Activated B cell treated with CpG ODN at 0.5 μM for 24 hours (primary cell): ENCODE measurements at regions not wholly inside any gene's neighbourhood (a gene's known extent, or its start where the extent isn't known, plus 50 kb on each side); places are given as distances from the start of the nearest gene placed in this dataset.
"Not testable (repeated sequence)": the region's sequence is repeated elsewhere in the genome, so short reads cannot be mapped to it uniquely, and the experiment has no call there.

Experiments
- ATAC-seq: fragments of 200-7000 bp; cut with Tn5 transposase; one replicate; pipeline ENCODE4 v1.10.0; 2021; ENCODE audit warnings: low read depth, mild to moderate bottlenecking, moderate library complexity
- CTCF ChIA-PET: fragments of 350-600 bp; sonication (Branson Sonifier 250); formaldehyde crosslinking; loops from one replicate; lab custom pipeline; 2021; ENCODE audit warnings: antibody characterized with exemption; lab: Charles Lee
- POLR2A ChIA-PET: fragments of 350-600 bp; sonication (Branson Sonifier 250); formaldehyde crosslinking; loops from one replicate; lab custom pipeline; 2021; ENCODE audit warnings: antibody characterized with exemption; lab: Charles Lee
- DNase-seq: peaks from one replicate; pipeline ENCODE4 v3.0.0; 2022
- H3K27ac Mint-ChIP-seq: one replicate; pipeline ENCODE4 v1.8.0; 2020; ENCODE audit warnings: mixed read lengths
- H3K27me3 Mint-ChIP-seq: one replicate; pipeline ENCODE4 v1.8.0; 2021; ENCODE audit warnings: mixed read lengths
- H3K36me3 Mint-ChIP-seq: one replicate; pipeline ENCODE4 v1.8.0; 2021; ENCODE audit warnings: low read depth, mixed read lengths
- H3K4me1 Mint-ChIP-seq: one replicate; pipeline ENCODE4 v1.8.0; 2021; ENCODE audit warnings: mixed read lengths
- H3K4me3 Mint-ChIP-seq: one replicate; pipeline ENCODE4 v1.8.0; 2020; ENCODE audit warnings: mild to moderate bottlenecking, mixed read lengths
- H3K9me3 Mint-ChIP-seq: one replicate; pipeline ENCODE4 v1.8.0; 2020; ENCODE audit warnings: mixed read lengths
- intact Hi-C: fragments of 100-400 bp; cut with micrococcal nuclease; formaldehyde crosslinking; loops from one replicate; pipeline ENCODE4 v1.15.1; 2024
- TF ChIP-seq, protein P1 (sequence below): fragments of 200-600 bp; IDR thresholded peaks from one replicate; pipeline ENCODE4 v1.8.0; 2022; ENCODE audit warnings: antibody characterized with exemption, mild to moderate bottlenecking

DNA sequence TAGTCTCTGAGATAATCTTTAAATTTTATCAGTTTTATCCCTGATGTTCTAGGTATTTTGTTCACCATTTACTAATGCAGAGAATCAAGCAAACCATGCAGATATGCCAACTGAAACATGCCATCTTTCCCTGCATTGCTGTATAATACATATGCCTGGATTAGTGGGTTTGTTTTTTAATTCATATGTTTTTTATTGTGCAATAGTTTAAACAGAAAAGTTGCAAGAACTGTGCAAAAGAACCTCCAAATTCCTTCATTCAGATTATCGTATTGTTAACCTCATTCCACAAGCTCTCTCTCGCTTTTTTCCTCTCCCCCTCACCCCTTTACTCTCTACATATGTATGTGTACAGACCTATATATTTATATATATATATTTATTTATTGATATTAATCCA is 244.6 kb downstream of the NKX6-1 start:
- H3K4me3 Mint-ChIP-seq, result no peak overlapping the region
- intact Hi-C loops, result no loop called here
- no peak overlapping the region for H3K27ac Mint-ChIP-seq
- no peak for DNase-seq
- ATAC-seq, result no peak
- H3K27me3 Mint-ChIP-seq, result no peaks in the 10 kb centered on the region
- TF ChIP-seq, protein P1, sequence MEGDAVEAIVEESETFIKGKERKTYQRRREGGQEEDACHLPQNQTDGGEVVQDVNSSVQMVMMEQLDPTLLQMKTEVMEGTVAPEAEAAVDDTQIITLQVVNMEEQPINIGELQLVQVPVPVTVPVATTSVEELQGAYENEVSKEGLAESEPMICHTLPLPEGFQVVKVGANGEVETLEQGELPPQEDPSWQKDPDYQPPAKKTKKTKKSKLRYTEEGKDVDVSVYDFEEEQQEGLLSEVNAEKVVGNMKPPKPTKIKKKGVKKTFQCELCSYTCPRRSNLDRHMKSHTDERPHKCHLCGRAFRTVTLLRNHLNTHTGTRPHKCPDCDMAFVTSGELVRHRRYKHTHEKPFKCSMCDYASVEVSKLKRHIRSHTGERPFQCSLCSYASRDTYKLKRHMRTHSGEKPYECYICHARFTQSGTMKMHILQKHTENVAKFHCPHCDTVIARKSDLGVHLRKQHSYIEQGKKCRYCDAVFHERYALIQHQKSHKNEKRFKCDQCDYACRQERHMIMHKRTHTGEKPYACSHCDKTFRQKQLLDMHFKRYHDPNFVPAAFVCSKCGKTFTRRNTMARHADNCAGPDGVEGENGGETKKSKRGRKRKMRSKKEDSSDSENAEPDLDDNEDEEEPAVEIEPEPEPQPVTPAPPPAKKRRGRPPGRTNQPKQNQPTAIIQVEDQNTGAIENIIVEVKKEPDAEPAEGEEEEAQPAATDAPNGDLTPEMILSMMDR, result no peak
- ChIA-PET CTCF (no interaction called here), POLR2A (no interaction called here)
- peaks cover 12% of the 10 kb centered on the region for H3K9me3 Mint-ChIP-seq
- no peaks in the 10 kb centered on the region for H3K36me3 Mint-ChIP-seq
- no peaks in the 10 kb centered on the region for H3K4me1 Mint-ChIP-seq

DNA sequence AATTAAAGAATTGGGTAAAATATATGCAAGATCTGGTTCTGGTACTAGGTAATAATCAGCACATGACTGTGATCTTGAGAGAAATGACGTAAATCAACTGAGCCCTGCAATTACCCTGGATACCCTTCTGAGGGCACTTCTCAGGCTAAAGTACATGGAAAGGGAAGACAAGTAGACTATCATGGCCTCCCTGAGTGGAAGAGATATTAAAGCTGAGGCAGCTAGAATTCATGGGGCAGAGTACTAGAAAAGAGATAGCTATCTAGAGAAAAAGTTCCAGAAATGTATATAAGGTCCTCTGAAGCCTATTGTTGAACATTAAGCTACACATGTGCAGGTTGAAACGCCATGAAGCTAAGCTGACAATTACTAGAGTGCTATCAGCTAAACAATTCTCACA is 249.6 kb downstream of the NKX6-1 start:
- peaks cover 8% of the 10 kb centered on the region for H3K9me3 Mint-ChIP-seq
- CTCF ChIA-PET, result no interaction called here

DNA sequence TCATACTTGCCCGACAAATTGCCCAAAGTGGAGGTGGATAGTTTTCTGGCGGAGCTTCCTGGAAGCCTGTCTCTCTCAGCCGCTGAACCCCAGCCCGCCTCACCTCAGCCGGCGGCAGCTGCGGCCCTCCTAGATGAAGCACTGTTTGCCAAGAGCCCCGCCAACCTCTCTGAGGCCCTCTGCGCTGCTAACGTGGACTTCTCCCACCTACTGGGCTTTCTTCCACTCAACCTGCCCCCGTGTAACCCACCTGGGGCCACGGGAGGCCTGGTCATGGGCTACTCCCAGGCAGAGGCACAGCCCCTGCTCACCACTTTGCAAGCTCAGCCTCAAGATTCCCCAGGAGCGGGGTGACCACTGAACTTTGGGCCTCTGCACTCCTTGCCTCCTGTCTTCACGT is 254.1 kb downstream of the NKX6-1 start:
- H3K27ac Mint-ChIP-seq, DNase-seq, H3K27me3 Mint-ChIP-seq, POLR2A ChIA-PET, CTCF ChIA-PET, H3K4me1 Mint-ChIP-seq, H3K9me3 Mint-ChIP-seq, H3K36me3 Mint-ChIP-seq, intact Hi-C loops, ATAC-seq, H3K4me3 Mint-ChIP-seq: not testable (repeated sequence)

More for the DNA sequence above, 249.6 kb downstream of the NKX6-1 start:
- no peak overlapping the region for H3K4me3 Mint-ChIP-seq
- intact Hi-C loops, result no loop called here
- DNase-seq, result no peak
- ATAC-seq, result no peak
- TF ChIP-seq, protein P1, result no peak
- POLR2A ChIA-PET, result no interaction called here
- H3K27me3 Mint-ChIP-seq, result no peaks in the 10 kb centered on the region
- no peaks in the 10 kb centered on the region for H3K4me1 Mint-ChIP-seq
- no peak overlapping the region for H3K27ac Mint-ChIP-seq
- H3K36me3 Mint-ChIP-seq, result no peaks in the 10 kb centered on the region

DNA sequence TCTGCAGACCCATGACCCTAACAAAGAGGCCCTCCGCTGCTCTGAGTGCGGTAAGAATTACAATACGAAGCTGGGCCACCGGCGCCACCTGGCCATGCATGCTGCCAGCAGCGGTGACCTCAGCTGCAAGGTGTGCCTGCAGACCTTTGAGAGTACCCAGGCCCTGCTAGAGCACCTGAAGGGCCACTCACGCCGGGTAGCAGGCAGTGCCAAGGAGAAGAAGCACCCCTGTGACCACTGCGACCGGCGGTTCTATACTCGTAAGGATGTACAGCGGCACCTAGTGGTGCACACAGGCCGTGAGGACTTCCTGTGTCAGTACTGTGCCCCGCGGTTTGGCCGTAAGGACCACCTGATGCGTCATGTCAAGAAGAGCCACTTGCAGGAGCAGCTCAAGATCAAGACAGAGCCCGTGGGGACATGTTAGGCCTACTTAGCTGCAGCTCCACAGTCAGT is 254.7 kb downstream of the NKX6-1 start:
- POLR2A ChIA-PET, H3K4me1 Mint-ChIP-seq, CTCF ChIA-PET, intact Hi-C loops, H3K36me3 Mint-ChIP-seq, ATAC-seq, H3K9me3 Mint-ChIP-seq, H3K27me3 Mint-ChIP-seq, DNase-seq, H3K27ac Mint-ChIP-seq, H3K4me3 Mint-ChIP-seq: not testable (repeated sequence)

DNA sequence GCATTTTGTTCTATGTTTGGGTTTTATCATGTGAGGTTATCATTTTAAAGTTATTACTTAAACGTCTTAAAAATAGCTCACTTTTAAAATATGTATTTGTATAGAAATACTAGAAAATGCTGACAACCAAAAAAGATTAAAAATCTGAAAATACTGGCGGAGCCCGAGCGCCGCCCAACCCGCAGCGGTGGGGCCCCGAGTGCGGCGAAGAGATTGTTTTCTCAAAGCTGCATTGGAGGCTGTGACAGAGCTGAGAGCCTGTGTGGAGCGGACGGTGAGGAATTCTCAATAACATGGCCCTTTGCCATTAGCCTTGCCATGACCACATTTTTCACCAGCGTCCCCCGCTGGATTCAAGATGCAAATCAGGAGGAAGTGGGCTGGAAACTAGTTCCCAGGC is 255.4 kb downstream of the NKX6-1 start:
- TF ChIP-seq, protein P1, result no peak
- Mint-ChIP-seq H3K4me1 (no peaks in the 10 kb centered on the region), H3K36me3 (no peaks in the 10 kb centered on the region), H3K9me3 (no peaks in the 10 kb centered on the region), H3K27ac (no peak overlapping the region), H3K4me3 (no peak overlapping the region), H3K27me3 (no peaks in the 10 kb centered on the region)
- intact Hi-C loops, result no loop called here
- DNase-seq (no peak), ATAC-seq (no peak)
- ChIA-PET CTCF (no interaction called here), POLR2A (no interaction called here)

DNA sequence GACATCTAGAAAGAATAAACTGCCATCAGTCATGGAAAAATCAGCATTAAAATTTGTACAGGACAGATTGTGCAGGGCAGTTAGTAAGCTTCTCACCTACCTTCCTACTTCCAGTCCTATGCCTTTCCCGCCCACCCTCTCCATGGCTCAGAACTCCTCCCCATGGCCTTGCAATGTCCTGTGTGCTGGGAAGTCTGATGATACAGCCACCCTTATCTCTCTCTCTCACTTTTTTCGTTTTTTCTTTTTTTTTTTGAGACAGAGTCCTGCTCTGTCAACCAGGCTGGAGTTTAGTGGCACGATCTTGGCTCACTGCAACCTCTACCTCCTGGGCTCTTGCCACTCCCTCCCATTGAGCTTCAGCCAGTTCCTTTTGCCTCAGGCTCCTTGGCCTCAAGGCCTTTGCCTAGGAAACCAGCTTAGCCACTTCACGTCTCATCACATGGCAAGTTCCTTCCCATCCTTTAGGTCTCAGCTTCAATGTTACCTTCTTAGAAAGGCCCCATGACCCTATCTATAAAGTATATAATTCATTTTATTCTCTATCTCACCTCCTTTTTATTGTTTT is 259.7 kb downstream of the NKX6-1 start:
- H3K9me3 Mint-ChIP-seq, result peaks cover 3% of the 10 kb centered on the region
- ChIA-PET CTCF (no interaction called here), POLR2A (no interaction called here)
- DNase-seq (no peak), ATAC-seq (no peak)
- intact Hi-C loops, result no loop called here
- H3K27me3 Mint-ChIP-seq, result no peaks in the 10 kb centered on the region
- no peak overlapping the region for H3K27ac Mint-ChIP-seq
- no peaks in the 10 kb centered on the region for H3K36me3 Mint-ChIP-seq
- no peak overlapping the region for H3K4me3 Mint-ChIP-seq
- TF ChIP-seq, protein P1, result no peak
- no peaks in the 10 kb centered on the region for H3K4me1 Mint-ChIP-seq
